Fibroblast of the aortic adventitia (primary cell): ENCODE measurements at regions not wholly inside any gene's neighbourhood (a gene's known extent, or its start where the extent isn't known, plus 50 kb on each side); places are given as distances from the start of the nearest gene placed in this dataset.

ENCODE experiments used
- DNase-seq: peaks from one replicate; pipeline ENCODE4 v3.0.0-alpha.2; 2010; ENCODE audit warnings: low read depth
- H3K4me3 ChIP-seq: 2 replicates; pipeline ENCODE4 v1.5.1; 2011; ENCODE audit warnings: low read depth, mild to moderate bottlenecking, control low read depth, low read length, moderate library complexity
- TF ChIP-seq, protein P1 (sequence below): IDR thresholded peaks from 2 replicates; pipeline ENCODE4 v1.5.1; 2011; ENCODE audit warnings: mild to moderate bottlenecking, low read length, control low read depth, inconsistent platforms; ENCODE audit not compliant: insufficient read depth

DNA sequence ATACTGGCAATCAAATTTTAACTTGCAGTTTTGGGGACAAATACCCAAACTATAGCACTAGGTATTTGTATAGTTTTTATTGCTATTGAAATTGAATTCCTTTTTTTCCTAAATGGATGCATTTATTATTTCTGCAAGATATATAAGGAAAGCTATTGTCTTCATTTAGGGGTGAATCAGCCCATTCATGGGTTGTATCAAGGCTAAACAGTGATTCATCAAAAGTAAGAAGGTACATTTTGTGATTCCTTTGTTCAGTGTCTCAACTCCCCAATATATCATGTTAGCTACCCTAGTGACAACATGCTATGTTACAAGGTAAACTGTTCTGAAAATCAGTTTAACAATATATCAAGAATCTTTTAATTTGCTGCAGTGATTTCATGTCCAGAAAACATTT lies 185.7 kb downstream of the PLK2 start:
- no peak for DNase-seq
- H3K4me3 ChIP-seq, result no peak overlapping the region
- TF ChIP-seq, protein P1, sequence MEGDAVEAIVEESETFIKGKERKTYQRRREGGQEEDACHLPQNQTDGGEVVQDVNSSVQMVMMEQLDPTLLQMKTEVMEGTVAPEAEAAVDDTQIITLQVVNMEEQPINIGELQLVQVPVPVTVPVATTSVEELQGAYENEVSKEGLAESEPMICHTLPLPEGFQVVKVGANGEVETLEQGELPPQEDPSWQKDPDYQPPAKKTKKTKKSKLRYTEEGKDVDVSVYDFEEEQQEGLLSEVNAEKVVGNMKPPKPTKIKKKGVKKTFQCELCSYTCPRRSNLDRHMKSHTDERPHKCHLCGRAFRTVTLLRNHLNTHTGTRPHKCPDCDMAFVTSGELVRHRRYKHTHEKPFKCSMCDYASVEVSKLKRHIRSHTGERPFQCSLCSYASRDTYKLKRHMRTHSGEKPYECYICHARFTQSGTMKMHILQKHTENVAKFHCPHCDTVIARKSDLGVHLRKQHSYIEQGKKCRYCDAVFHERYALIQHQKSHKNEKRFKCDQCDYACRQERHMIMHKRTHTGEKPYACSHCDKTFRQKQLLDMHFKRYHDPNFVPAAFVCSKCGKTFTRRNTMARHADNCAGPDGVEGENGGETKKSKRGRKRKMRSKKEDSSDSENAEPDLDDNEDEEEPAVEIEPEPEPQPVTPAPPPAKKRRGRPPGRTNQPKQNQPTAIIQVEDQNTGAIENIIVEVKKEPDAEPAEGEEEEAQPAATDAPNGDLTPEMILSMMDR, result no peak

DNA sequence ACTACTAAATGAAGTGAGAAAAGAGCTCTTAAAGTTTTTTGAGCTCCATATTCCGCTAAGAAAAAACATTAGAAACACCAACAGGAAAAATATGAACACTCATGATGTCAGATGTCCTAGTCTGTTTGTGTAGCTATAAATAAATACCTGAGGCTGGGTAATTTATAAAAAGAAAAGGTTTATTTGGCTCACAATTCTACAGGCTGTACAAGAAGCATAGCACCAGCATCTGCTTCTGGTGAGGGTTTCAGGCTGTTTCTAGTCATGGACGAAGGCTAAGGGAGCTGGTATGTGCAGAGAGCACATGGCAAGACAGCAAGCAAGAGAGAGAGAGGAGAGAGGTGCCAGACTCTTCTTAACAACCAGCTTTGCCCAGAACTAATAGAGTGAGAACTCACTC lies 186.2 kb downstream of the PLK2 start:
- TF ChIP-seq, protein P1, result no peak
- H3K4me3 ChIP-seq, result no peak overlapping the region
- DNase-seq, result no peak

DNA sequence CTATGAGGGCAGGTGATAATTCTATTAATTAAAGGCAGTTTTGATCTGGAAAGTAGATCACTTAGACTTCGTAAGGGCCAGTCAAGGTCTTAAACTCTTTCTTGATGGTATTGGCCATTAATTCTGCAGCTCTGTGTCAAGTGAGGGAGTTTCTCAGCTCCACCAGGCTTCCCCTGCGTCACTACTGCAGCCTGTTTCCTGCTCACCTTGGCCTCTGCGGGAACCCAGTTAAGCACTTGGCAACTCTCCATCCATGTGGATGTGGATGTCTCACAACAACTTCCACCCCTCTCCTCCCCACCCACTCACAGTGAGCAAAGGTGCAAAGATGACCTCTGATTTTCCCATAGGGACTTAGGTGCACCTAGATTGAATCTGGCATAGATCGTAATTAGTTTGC lies 191.6 kb downstream of the PLK2 start:
- TF ChIP-seq, protein P1, result no peak
- no peak overlapping the region for H3K4me3 ChIP-seq
- no peak for DNase-seq

DNA sequence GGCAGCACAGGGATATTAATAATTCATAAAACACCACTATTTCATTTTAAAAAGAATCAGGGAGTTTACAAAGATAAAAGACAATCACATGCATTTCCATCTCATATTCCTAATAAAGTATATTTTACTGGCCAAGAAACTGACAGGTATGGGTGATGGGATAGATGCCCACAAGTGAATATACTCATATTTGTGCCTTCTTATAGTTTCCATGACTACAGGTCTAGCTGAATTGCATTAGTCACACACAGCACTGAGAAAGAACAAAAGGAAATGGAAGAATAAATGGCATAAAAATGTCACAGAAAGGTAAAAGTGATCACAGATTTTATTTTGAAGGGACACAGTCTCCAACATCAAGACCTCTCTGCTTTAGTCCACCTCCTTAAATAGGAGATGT lies 193.5 kb downstream of the PLK2 start:
- no peak overlapping the region for H3K4me3 ChIP-seq
- TF ChIP-seq, protein P1, result no peak
- no peak for DNase-seq

GRCh38 chr5:58265246-58265930 lies 194.5 kb downstream of the PLK2 start:
- no peak for DNase-seq
- TF ChIP-seq, protein P1, result no peak
- H3K4me3 ChIP-seq, result no peak overlapping the region

GRCh38 chr5:58264276-58264675 lies 195.6 kb downstream of the PLK2 start:
- no peak for DNase-seq
- H3K4me3 ChIP-seq, result no peak overlapping the region
- TF ChIP-seq, protein P1, result no peak

DNA sequence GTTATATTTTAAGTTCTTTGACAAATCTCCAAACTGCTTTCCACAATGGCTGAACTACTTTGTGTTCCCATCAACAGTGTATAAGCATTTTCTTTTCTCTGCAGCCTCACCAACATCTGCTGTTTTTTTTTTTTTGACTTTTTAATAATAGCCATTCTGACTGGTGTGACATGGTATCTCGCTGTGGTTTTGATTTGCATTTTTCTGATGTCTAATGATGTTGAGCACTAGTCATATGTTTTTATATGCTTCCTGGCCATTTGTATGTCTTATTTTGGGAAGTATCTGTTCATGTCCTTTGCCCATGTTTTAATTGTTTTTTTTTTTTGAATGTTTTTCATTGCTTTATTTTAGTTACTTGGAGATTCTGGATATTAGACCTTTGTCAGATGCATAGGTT lies 196.6 kb downstream of the PLK2 start:
- DNase-seq, result no peak
- H3K4me3 ChIP-seq, result no peak overlapping the region
- TF ChIP-seq, protein P1, result no peak
